ENCODE measurements at regions not wholly inside any gene's neighbourhood (a gene's known extent, or its start where the extent isn't known, plus 50 kb on each side); places are given as distances from the start of the nearest gene placed in this dataset.
"Not testable (repeated sequence)": the region's sequence is repeated elsewhere in the genome, so short reads cannot be mapped to it uniquely, and the experiment has no call there.

- H3K27ac ChIP-seq: no peak overlapping the region
- no peak for DNase-seq (ENCODE audit: low read depth, low spot score)
These were observed 921.5 kb downstream of the TTLL7 start for GRCh38 chr1:83077411-83077810.

DNA sequence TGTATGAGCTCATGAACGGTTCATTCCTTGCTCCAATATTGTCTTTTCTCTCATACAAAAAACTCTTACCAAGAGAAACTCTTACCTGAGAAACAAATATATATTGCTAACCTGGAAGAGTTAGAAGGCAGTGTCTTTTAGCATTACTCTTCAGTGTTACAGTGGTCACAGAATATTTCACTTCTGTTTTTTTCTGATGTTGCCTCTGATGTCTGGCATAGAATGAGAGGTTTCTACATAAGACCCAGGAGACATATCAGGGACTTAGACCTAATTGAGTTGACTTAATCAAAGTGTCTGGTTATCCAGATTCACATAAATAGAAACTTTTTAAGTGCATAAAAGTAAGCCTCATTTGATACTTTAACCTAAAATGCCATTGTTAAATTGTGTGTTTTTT is 923.8 kb downstream of the TTLL7 start:
- H3K27ac ChIP-seq: no peak overlapping the region
- DNase-seq (ENCODE audit: low read depth, low spot score): no peak

DNA sequence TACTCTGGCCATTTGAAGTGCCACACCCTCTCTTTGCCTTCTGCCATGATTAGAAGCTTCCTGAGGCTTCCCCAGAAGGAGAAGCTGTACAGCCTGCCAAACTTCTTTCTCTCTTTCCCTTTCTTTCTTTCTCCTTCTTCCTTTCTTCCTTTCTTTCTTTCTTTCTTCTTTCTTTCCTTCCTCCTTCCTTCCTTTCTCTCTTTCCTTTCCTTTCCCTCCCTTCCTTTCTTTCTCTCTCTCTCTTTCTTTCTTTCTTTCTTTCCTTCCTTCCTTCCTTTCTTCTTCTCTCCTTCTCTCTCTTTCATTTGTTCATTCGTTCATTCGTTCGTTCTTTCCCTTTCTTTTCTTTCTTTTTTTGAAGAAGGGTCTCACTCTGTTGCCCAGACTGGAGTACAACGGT is 931.0 kb downstream of the TTLL7 start:
- no peak overlapping the region for H3K27ac ChIP-seq
- no peak for DNase-seq (ENCODE audit: low read depth, low spot score)

- no peak for DNase-seq (ENCODE audit: low read depth, low spot score)
- no peak overlapping the region for H3K27ac ChIP-seq
These were observed 932.8 kb downstream of the TTLL7 start for GRCh38 chr1:83065952-83066727.

- no peak for DNase-seq (ENCODE audit: low read depth, low spot score)
- H3K27ac ChIP-seq: no peak overlapping the region
These were observed 934.2 kb downstream of the TTLL7 start for GRCh38 chr1:83064589-83065242.

DNA sequence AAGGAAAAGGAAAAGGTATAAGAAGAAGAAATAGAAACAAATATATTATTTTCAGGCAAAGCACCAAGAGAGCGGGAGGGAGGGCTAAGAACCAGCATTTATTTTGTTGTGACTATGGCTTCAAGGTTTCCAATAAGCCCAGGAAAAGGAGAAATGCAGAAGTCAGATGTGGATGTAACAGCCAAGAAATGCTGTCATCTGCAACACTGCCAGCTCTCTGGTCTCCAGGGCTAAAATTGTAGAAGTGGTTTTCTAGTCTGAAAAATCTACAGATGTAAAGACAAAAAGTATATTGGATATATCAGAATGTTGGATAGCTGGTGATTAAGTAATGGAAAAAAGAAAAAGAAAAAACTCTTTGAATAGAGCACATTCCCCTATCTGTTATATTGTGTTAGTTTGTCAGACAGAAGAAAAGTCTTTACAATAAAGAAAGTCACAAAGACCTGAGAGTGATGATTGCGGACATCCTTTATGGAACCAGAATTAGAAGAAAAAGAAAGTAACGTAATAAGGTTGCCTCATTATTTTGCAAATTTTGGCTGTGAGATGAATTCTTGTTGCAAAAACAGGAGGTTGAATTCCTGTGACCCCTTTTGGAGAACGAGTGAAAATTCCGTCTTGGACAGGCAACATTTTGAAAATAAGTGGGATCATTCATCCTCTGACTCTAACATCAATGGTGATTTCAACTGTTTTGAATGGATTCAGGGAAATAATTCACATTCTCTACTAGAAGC is 938.1 kb downstream of the TTLL7 start:
- no peak for DNase-seq (ENCODE audit: low read depth, low spot score)
- H3K27ac ChIP-seq: no peak overlapping the region

DNA sequence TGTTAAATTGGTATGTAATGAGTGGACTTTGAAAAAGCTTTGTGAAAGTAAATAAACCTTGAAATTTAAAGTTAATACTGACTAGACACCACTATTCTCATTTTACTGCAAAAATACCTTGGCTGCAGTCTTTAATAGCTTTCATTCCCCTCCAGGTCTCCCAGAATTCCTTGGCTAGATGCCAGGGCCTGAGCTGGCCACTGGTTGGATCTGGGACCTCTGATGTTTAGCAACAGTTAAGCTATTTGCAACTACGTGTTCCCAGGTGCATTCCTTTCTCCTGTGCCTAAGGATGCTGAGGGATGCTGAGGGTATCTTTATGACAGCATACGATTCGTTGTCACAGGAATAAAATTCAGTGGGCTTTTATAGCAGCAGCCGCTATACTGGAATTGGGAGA is 938.7 kb downstream of the TTLL7 start:
- no peak overlapping the region for H3K27ac ChIP-seq
- no peak for DNase-seq (ENCODE audit: low read depth, low spot score)

- H3K27ac ChIP-seq: no peak overlapping the region
- DNase-seq (ENCODE audit: low read depth, low spot score): no peak
These were observed 940.6 kb downstream of the TTLL7 start for GRCh38 chr1:83058327-83058726.

- DNase-seq (ENCODE audit: low read depth, low spot score): peak; percentile 39
- H3K27ac ChIP-seq: peak overlapping the region; percentile 1
These were observed 943.4 kb downstream of the TTLL7 start for GRCh38 chr1:83055391-83056170.

GRCh38 chr1:83053446-83053845 is 945.5 kb downstream of the TTLL7 start:
- no peak for DNase-seq (ENCODE audit: low read depth, low spot score)

DNA sequence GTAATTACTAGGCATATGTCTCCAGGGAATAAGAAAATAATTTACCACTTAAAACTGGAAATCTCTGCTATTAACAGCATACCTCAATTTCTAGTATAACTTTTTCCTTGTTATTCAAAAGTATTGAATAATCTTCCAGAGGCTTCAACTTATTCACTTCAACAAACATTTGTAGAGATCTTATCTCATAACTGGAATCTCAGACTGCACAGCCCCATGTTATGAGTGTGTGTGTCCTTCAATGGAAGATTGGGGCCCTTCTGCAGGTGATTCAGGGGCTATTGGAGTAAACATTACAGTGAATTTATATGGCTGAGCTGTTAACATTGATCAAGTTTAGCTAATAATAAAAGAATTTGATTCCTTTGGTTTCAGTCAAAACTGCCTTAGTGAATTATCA is 946.1 kb downstream of the TTLL7 start:
- H3K27ac ChIP-seq: no peak overlapping the region
- DNase-seq (ENCODE audit: low read depth, low spot score): no peak

More at GRCh38 chr1:83053446-83053845, 945.5 kb downstream of the TTLL7 start:
- H3K27ac ChIP-seq: no peak overlapping the region

GRCh38 chr1:83051053-83051452 is 947.9 kb downstream of the TTLL7 start:
- DNase-seq (ENCODE audit: low read depth, low spot score); H3K27ac ChIP-seq: not testable (repeated sequence)

- no peak for DNase-seq (ENCODE audit: low read depth, low spot score)
These were observed 955.7 kb downstream of the TTLL7 start for GRCh38 chr1:83043244-83043643.

DNA sequence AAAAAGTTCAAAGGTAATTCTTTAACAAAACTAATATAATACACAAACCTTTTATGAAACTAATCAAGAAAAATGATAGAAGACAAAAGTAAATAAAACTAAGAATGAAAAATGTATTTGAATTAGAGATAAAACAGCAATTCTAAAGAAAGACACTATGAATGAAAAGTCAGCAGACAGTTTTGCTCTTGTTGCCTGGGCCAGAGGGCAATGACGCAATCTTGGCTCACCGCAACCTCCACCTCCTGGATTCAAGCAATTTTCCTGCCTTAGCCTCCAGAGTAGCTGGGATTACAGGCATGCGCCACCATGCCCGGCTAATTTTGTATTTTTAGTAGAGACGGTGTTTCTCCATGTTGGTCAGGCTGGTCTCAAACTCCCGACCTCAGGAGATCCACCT is 959.8 kb downstream of the TTLL7 start:
- H3K27ac ChIP-seq; DNase-seq (ENCODE audit: low read depth, low spot score): not testable (repeated sequence)

More at GRCh38 chr1:83043244-83043643, 955.7 kb downstream of the TTLL7 start:
- no peak overlapping the region for H3K27ac ChIP-seq

GRCh38 chr1:83034851-83035250 is 964.1 kb downstream of the TTLL7 start:
- H3K27ac ChIP-seq: no peak overlapping the region
- DNase-seq (ENCODE audit: low read depth, low spot score): no peak

DNA sequence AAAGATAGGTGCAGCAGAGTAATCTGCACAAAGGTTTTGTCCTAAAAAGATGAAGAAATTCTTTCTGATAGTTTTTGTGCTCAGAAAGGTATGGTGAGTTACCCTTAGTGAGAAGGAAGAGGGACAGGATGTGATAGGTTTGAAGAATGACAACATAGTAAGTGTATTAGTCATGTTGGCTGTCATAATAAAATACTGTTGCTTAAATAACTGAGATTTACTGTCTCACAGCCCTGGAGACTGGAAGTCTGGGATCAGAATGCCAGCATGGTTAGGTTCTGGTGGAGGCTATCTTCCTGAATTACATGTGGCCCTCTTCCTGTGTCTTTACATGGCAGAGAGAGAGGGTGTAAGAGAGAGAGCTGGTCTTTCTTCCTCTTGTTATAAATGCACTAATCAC is 965.2 kb downstream of the TTLL7 start:
- DNase-seq (ENCODE audit: low read depth, low spot score): no peak
- H3K27ac ChIP-seq: peak overlapping the region; percentile 31

GRCh38 chr1:83029916-83030315 is 969.0 kb downstream of the TTLL7 start:
- no peak for DNase-seq (ENCODE audit: low read depth, low spot score)
- no peak overlapping the region for H3K27ac ChIP-seq

- no peak overlapping the region for H3K27ac ChIP-seq
- DNase-seq (ENCODE audit: low read depth, low spot score): no peak
These were observed 969.9 kb downstream of the TTLL7 start for GRCh38 chr1:83029050-83029449.

- DNase-seq (ENCODE audit: low read depth, low spot score): no peak
- H3K27ac ChIP-seq: no peak overlapping the region
These were observed 970.5 kb downstream of the TTLL7 start for GRCh38 chr1:83028467-83028866.

GRCh38 chr1:83027511-83027910 is 971.4 kb downstream of the TTLL7 start:
- no peak overlapping the region for H3K27ac ChIP-seq
- DNase-seq (ENCODE audit: low read depth, low spot score): no peak
